Tibial nerve (tissue), 4 donors: ENCODE measurements at regions not wholly inside any gene's neighbourhood (a gene's known extent, or its start where the extent isn't known, plus 50 kb on each side); places are given as distances from the start of the nearest gene placed in this dataset.

Experiments used
- DNase-seq, 2 donors: peaks; one replicate each; pipeline ENCODE4 v3.0.0-alpha.2; 2019; ENCODE audit warnings: low spot score in 2 of 2
- H3K27ac ChIP-seq, 4 donors: fragments of 200-600 bp; sonication (generic) in 3 of 4; one replicate each; pipeline ENCODE4 v1.5.1; 2017 to 2019; ENCODE audit warnings: mild to moderate bottlenecking in 1 of 4
- H3K27me3 ChIP-seq, 2 donors: fragments of 200-600 bp; sonication (generic) in 1 of 2; one replicate each; pipeline versions ENCODE4 v1.5.1 to v1.6.0; 2017 to 2019
- H3K36me3 ChIP-seq, 3 donors: fragments of 200-600 bp; sonication (generic); one replicate each; pipeline ENCODE4 v1.5.1; 2018 to 2019
- H3K4me1 ChIP-seq, 4 donors: fragments of 200-600 bp; sonication (generic) in 3 of 4; one replicate each; pipeline ENCODE4 v1.5.1; 2017 to 2019
- H3K4me3 ChIP-seq, 4 donors: fragments of 200-600 bp; sonication (generic) in 3 of 4; one replicate each; pipeline ENCODE4 v1.5.1; 2017 to 2019; ENCODE audit warnings: mild to moderate bottlenecking in 1 of 4, moderate library complexity in 1 of 4
- H3K9me3 ChIP-seq, 4 donors: fragments of 200-600 bp; sonication (generic) in 3 of 4; one replicate each; pipeline ENCODE4 v1.5.1; 2017 to 2019
- EP300 ChIP-seq, 2 donors: sonication (generic); formaldehyde crosslinking; IDR thresholded peaks; one replicate each; pipeline ENCODE4 v1.6.1; 2017; ENCODE audit warnings: antibody characterized with exemption in 2 of 2, mild to moderate bottlenecking in 1 of 2
- POLR2A ChIP-seq, 2 donors: fragments of 450-650 bp; IDR thresholded peaks; one replicate each; pipeline ENCODE4 v1.6.1; 2017; ENCODE audit warnings: antibody characterized with exemption in 2 of 2, mild to moderate bottlenecking in 2 of 2, moderate library complexity in 2 of 2
- WGBS, 2 donors: methylation state at CpG; one replicate each; pipeline ENCODE4 v1.1.5; 2018; 5-methylcytosine and 5-hydroxymethylcytosine counted together
- TF ChIP-seq, protein P1 (sequence below), 5 experiments: fragments of 200-600 bp in 3 of 5; fragments of 450-650 bp in 2 of 5; sonication (generic) in 3 of 5; IDR thresholded peaks; one replicate each; pipeline ENCODE4 v1.5.1; 2016 to 2019; ENCODE audit warnings: antibody characterized with exemption in 5 of 5, mild to moderate bottlenecking in 3 of 5, moderate library complexity in 2 of 5

DNA sequence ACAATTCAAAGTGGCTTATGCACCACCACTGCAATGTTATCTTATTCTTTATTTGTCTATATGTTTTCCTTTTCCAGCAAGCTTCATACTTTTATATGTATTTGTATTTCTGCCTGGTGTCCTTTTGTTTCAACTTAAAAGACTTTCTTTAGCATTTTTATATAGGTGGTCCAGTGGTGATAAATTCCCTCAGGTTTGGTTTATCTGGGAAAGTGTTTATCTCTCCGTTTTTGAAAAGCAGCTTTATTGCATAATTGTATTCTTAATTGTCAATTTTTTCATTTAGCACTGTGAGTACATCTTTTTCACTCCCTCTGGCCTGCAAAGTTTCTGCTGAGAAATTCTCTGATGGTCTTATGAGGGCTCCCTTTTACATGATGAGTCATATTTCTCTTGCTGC, 479.0 kb upstream of the GRID2 start:
- H3K4me3 ChIP-seq = no peak overlapping the region
- TF ChIP-seq, protein P1, sequence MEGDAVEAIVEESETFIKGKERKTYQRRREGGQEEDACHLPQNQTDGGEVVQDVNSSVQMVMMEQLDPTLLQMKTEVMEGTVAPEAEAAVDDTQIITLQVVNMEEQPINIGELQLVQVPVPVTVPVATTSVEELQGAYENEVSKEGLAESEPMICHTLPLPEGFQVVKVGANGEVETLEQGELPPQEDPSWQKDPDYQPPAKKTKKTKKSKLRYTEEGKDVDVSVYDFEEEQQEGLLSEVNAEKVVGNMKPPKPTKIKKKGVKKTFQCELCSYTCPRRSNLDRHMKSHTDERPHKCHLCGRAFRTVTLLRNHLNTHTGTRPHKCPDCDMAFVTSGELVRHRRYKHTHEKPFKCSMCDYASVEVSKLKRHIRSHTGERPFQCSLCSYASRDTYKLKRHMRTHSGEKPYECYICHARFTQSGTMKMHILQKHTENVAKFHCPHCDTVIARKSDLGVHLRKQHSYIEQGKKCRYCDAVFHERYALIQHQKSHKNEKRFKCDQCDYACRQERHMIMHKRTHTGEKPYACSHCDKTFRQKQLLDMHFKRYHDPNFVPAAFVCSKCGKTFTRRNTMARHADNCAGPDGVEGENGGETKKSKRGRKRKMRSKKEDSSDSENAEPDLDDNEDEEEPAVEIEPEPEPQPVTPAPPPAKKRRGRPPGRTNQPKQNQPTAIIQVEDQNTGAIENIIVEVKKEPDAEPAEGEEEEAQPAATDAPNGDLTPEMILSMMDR (IDR thresholded peaks at IDR 0.05) = no peak
- no peak for TF ChIP-seq EP300 (IDR thresholded peaks at IDR 0.05)
- no peak for TF ChIP-seq POLR2A (IDR thresholded peaks at IDR 0.05)
- no peaks in the 10 kb centered on the region for H3K27me3 ChIP-seq
- no peaks in the 10 kb centered on the region for H3K4me1 ChIP-seq
- DNase-seq = no peak
- WGBS, 2 donors = 73 to 77% methylated on average over 1 of the region's 1 CpG
- no peaks in the 10 kb centered on the region for H3K36me3 ChIP-seq
- peaks cover 0 to 39% (median 1%) of the 10 kb centered on the region in 4 donors for H3K9me3 ChIP-seq
- H3K27ac ChIP-seq = no peak overlapping the region

DNA sequence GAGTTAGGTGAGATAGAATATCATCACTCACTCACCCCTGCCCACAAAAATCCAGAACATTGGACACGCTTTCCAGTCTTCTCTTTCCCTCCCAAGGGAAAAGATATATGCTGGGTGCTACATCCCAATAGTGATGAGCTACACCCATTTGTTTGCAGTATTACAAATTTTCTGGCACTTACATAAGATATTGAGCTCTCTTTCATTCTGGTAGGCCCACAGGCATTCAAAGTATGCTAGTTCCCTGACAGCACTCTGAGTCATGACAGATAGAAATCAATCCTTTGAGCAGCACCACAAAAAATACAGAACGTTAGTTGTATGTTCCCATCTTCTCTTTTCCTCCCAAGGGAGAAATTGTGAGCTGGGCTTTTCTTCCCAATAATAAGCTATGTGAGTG, 477.6 kb upstream of the GRID2 start:
- WGBS, 2 donors = 82 to 89% methylated on average over 2 of the region's 2 CpGs
- peaks cover 0 to 47% (median 1%) of the 10 kb centered on the region in 4 donors for H3K9me3 ChIP-seq
- H3K36me3 ChIP-seq = no peaks in the 10 kb centered on the region
- TF ChIP-seq EP300 (IDR thresholded peaks at IDR 0.05) (no peak), POLR2A (IDR thresholded peaks at IDR 0.05) (no peak)
- TF ChIP-seq, protein P1 (IDR thresholded peaks at IDR 0.05) = no peak
- H3K4me1 ChIP-seq = no peaks in the 10 kb centered on the region
- no peak for DNase-seq
- no peaks in the 10 kb centered on the region for H3K27me3 ChIP-seq
- H3K4me3 ChIP-seq = no peak overlapping the region
- no peak overlapping the region for H3K27ac ChIP-seq

DNA sequence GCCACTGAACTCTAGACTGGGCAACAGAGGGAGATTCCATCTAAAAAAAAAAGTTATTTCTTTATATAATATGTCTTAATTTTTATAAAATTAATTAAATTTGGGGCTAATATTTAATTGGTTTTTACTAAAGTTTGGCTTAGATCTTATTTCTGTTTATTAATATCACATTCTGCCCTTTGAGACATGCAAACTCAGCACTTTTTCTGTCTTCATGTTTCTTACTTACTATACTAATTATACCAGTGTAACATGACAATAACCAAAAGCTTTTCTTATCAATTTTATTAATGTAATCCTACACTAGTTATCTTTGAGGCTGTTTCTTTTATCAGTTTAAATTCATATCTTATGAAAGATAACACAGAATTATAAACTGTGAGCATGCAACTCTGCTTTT, 475.9 kb upstream of the GRID2 start:
- Histone ChIP-seq H3K4me1 (no peaks in the 10 kb centered on the region), H3K9me3 (peaks cover 0 to 55% (median 6%) of the 10 kb centered on the region in 4 donors), H3K4me3 (no peak overlapping the region), H3K27ac (no peak overlapping the region), H3K27me3 (no peaks in the 10 kb centered on the region), H3K36me3 (no peaks in the 10 kb centered on the region)
- no peak for DNase-seq
- TF ChIP-seq, protein P1 (IDR thresholded peaks at IDR 0.05) = no peak

DNA sequence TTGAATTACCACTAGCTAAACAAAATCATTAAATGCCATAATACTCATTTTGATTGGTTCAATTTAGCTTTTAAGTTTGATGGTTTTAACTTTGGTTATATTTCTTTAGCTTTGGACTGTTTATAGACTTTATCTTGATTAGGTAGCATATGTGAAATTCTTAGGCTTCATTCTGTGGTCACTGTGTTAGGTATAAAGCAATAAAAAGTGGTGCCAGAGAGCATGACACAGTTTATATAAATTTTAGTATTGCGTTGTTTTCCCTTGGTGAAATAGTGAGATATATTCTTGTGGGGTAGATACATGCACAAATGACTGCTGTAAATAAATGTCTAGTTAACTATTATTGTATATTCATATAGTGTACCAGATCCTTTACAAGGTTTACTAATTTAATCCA, 474.2 kb upstream of the GRID2 start:
- no peak for DNase-seq
- H3K4me3 ChIP-seq = no peak overlapping the region
- no peak for TF ChIP-seq POLR2A (IDR thresholded peaks at IDR 0.05)
- no peaks in the 10 kb centered on the region for H3K36me3 ChIP-seq
- 91 to 97% methylated on average over 1 of the region's 1 CpG for WGBS, 2 donors
- H3K9me3 ChIP-seq = peaks cover 0 to 58% (median 13%) of the 10 kb centered on the region in 4 donors
- no peak overlapping the region for H3K27ac ChIP-seq
- no peaks in the 10 kb centered on the region for H3K4me1 ChIP-seq
- no peaks in the 10 kb centered on the region for H3K27me3 ChIP-seq

DNA sequence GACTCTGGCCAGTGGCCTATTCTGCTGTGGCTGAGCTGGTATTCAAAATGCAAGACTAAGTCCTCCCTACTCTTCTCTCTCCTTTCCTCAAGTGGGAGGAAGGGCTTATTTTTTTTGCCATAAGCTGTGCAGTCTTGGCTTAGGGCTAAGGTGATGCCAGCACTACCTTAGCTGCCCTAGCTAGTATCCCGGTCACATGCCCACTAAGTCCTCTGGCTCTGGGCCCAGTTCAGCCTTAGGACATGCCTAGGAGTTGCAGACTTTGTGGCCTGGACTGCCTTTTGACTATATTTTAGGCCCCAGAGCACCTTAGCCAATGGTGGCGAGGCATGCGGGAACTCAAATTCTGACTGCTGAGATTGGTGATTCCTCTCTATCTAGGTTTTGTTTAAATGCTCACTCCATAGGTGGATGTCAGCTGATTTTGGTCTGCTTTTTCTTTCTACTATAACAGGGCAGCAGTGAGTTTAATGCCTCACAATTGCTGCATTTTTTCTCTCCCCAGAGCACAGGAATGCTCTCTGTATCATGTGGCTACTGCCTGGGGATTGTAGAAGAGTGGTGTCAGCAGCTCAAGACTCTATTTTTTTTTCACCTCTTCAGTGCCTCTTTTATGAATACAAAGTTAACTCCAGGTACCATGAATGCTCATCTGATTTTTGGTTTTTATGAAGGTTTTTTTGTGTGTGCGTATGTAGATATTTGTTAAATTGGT, 472.9 kb upstream of the GRID2 start:
- no peak overlapping the region for H3K27ac ChIP-seq
- 95 to 96% methylated on average over 4 of the region's 4 CpGs for WGBS, 2 donors
- H3K36me3 ChIP-seq = no peaks in the 10 kb centered on the region
- no peaks in the 10 kb centered on the region for H3K27me3 ChIP-seq
- TF ChIP-seq EP300 (IDR thresholded peaks at IDR 0.05) (no peak), POLR2A (IDR thresholded peaks at IDR 0.05) (no peak)
- TF ChIP-seq, protein P1 (IDR thresholded peaks at IDR 0.05) = no peak
- H3K9me3 ChIP-seq = peaks cover 0 to 47% (median 13%) of the 10 kb centered on the region in 4 donors
- no peak overlapping the region for H3K4me3 ChIP-seq
- no peaks in the 10 kb centered on the region for H3K4me1 ChIP-seq
- no peak for DNase-seq
